HS-5 (cell line): ENCODE measurements at regions not wholly inside any gene's neighbourhood (a gene's known extent, or its start where the extent isn't known, plus 50 kb on each side); places are given as distances from the start of the nearest gene placed in this dataset.
"Not testable (repeated sequence)": the region's sequence is repeated elsewhere in the genome, so short reads cannot be mapped to it uniquely, and the experiment has no call there.

ENCODE experiments used
- DNase-seq: peaks from one replicate; pipeline ENCODE4 v3.0.0-alpha.2; 2012; ENCODE audit warnings: low read depth

DNA sequence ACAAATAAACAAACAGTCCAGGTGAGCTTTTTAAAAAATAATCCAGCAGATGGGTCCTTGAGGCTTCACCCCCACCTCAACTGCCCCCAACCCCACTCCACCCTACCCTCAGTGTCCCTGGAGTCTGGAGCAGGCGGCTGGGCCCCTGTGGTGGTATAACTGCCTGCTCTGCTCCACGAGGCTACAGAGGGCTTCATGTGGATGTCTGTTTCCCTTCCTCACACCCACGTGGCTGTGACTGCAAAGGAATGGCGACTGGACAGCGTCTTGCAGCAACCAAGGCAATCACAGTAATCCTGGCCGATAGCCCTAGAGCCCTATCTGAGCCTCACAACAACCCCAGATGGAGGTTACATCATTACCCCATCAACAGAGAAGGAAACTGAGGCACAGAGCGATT is 76.5 kb downstream of the SLC2A10 start:
- DNase-seq = no peak

DNA sequence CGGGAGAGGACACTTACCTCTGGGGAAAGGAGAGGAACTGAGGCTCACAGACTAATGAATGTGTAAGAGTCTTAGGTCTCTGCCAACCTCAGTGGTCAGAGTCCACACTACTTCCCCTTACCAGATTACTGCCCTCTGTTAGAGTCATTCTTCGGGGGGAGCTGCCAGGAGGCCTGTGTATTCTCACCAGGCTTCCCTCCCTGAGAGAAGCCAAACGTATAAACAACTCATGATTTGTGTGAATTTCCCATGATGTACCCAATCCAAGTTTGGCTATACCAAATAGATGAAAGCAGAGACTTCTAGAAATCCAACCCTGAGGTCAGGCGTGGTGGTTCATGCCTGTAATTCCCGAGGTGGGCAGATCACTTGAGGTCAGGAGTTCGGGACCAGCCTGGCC is 77.1 kb downstream of the SLC2A10 start:
- DNase-seq = no peak

DNA sequence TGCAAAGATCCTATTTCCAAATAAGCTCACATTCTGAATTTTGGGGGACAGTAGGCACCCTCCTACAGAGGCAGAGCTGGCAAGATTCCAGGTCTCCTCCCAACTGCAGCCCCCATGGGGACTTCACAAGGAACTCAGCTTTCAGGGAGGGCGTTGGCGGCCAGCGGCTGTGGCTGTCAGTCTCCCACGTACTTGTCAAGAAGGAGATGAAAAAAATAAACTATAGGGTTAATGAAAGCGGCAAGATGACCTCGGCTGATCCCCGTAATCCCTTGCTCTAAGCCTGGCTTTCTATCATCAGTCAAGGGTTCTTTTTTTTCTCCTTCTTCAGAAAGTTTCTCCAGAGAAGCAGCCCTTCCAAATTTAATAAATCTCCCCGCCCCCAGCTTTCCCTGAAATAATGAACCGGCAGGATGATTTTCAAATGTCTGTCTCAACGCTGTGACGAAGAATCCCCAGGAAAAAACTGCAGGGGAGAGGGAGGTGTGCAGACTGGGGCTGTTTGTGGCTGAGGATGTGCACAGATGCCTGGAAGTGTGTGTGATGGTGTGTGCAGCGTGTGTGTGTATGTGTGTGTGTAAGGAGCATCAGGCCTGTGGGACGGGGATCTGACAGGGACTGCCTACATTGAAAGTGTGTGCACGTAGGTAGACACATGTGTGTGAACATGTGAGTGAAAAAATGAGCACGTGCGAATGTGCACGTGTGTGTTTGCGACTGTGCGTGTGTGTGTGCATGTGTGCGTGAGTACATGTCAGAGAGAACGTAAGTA is 78.7 kb downstream of the SLC2A10 start:
- DNase-seq = no peak

DNA sequence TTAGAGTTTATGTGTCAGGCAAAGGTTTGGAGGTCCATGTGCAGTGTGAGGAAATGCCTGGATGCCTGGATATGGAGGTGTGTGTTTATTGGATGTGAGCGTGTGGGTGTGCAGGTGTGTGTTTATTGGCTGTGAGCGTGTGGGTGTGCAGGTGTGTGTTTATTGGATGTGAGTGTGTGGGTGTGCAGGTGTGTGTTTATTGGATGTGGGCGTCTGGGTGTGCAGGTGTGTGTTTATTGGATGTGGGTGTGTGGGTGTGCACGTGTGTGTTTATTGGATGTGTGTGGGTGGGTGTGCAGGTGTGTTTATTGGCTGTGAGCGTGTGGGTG is 79.3 kb downstream of the SLC2A10 start:
- DNase-seq = not testable (repeated sequence)

DNA sequence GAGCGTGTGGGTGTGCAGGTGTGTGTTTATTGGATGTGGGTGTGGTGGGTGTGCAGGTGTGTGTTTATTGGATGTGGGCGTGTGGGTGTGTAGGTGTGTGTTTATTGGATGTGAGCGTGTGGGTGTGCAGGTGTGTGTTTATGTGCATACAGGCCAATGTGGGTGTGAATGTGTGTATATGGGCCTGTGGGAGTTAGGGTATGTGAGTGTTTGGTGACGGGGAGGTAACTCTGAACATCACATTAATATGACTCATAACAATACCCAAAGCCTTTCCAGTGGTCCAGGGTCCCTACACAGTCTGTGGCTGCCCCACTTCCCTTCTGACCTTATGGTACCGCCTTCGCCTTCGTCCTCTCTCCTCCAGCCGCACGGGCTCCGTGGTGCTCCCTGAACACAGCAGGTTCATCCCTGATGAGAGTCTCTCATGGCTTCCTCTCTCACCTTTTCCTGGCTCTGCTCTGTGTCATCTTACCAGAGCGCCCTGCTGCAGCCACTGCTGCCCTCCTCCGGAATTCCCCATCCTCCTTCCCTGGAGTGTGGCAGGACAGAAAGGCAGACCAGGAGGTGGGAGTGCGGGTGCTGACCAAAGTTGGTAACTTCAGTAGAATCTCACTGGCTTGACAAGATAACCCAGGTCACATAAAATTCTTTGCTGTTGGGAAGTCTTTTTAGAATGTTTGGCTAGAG is 80.0 kb downstream of the SLC2A10 start:
- no peak for DNase-seq

DNA sequence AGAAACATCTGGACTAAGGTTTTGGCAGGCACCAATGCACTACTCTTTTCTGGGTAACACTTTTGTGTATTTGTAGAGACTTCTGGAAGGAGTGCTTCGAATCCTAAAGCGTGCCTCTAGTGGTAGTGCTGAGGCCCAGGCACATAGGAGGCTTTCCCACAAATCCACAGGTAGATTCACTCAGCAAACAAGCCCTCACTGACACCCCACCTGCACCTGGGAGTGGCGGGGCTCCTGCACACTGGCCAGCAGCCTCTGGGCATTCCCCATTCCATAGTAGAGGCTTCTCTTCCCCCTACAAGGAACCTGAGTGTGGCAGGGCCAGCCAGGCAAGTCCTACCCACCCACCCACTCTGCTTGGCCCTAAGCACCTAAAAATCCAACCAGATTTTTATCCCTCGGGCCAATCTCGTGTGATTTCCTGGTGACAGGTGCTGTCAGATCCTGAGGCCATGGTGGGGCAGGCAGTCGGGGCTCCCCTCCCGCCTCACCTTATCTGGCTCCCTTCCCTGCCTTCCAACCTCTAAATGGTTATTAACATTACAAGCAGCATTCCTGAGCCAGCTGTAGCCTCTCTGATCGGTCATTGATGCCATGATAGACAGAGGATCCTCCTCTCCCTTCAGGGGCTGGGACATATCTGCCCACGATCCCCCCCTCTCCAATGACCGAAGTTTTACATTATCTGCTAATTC is 82.4 kb downstream of the SLC2A10 start:
- no peak for DNase-seq

DNA sequence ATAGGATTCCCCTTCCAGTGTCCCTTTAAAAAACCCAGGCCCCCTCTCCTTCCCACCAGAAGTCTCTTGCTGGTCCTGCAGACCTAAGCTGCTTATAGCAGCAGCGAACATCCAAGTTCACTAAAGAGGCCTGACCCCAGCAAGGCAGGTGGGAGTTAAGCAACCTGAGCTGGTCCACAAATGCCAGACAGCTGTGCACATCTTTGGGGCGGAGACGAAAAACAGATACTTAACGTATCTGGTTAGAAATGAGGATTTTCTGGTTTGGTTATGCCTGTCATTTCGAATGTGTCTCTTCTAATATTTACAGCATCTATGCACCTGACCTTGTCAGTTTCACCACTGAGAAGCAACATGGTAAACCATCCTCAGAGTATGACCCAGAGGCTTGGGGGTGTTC is 87.8 kb downstream of the SLC2A10 start:
- no peak for DNase-seq

DNA sequence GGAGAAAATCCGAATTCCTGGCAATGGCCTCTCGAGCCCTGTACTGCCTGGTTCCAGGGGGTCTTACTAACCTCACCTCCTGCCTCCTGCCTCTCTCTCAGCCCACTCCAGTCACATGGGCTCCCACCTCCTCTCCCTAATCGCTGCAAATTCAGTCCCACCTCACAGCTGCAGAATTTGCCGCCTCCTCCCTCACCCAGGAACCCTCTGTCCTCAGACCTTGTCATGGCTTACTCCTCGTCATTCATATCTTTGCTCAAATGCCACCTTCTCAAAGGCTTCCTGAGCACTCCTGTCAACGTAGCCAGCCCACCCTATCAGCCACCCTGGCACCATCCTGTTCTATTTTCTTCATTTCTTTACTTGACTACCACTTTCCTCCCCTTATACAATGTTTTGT is 89.0 kb downstream of the SLC2A10 start:
- no peak for DNase-seq

DNA sequence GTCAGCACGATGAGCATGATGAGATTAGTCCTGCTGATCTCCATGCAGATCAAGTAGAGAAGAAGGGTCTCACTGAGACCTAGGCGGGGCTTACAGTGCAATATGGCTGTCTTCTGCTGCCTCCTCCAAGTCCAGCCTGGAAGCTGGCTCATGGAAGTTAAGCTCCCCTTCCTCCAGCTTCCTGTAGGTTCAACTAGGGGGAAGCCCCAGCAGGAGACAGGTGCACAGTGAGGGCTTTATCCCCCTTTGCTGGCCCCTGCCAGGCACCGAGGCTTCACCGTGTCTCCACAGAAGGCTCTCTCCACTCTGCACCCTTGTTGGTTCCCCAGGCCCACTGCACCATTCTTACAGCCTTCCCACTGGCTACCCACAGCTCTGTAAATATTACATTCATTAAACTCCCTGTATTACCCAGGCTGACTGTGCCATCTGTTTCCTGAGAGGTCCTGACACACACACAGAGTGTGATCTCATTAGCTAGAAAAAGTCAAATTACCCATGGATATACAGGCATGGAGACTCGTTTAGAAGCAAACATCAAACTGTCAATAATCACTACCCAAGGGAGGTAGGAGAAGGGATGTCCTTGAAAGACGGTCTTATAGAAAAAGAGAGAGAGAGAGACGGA is 90.4 kb downstream of the SLC2A10 start:
- no peak for DNase-seq

DNA sequence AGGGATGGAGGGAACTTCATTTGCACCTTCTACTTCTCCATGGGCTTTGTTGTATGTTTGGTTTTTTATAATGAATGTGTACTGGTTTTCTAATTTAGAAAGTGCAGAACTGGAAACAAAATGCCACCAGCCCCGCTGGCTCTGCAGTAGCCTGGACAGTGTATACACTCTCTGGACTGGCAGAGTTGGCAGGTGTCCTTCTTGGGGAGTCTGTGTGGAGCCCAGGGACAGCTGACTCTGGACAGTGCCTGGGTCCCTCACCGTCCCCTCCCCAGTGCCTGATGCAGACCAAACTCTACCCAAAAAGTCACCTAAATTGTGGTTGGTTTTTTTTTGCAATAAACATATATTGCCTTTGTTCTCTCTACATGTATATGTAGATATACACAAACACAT is 91.0 kb downstream of the SLC2A10 start:
- DNase-seq = no peak

DNA sequence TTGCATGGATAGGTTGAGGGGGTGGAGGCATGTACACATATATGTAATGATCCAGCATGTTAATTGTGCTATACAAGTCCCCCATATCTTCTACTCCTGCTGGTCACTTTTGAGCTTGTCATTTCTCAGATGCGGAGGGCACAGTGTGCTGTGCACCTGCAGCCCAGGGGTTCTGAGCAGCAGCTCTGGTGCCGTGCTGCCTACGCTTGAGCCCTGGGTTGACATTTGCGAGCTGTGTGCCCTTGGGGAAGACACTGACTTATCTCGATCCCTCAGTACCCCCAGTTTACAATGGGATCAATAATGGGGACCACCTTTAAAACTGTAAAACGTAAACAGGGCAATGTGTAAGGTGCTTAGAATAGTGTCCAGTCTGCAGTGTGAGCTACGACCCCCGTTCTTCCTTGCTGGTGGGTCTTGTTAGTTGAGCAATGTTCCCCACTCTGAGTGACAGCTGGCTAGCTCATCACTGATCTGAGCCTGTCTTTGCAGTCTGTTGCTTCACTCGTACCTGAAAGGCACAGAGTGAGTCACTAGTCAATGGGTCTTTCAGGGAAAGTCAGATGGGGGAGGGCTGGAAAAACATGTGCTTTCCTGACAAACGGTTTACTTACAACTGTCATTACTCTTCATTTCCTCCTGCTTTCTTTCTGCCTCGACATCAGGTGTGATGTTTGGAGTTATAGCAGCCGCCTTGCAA is 91.7 kb downstream of the SLC2A10 start:
- DNase-seq = no peak

DNA sequence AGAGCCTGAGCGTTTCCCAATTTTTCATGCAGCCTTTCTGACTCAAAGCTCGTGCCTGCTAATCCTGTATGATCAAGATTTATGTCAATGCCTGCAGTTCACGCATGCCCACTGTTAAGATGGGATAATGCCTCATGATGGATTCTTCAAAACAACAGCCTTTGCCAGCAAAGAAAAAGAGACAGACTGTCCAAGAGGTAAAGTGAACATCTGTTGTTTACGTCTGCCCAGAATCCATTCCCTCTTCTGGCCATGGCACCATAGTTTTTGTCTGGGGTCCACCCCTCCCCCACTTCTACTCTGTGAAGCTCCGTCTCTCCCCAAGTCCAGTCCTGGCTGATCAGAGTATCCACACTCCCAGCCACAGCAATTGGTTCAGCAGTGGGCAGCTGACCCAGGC is 91.9 kb upstream of the EYA2 start:
- DNase-seq = no peak

DNA sequence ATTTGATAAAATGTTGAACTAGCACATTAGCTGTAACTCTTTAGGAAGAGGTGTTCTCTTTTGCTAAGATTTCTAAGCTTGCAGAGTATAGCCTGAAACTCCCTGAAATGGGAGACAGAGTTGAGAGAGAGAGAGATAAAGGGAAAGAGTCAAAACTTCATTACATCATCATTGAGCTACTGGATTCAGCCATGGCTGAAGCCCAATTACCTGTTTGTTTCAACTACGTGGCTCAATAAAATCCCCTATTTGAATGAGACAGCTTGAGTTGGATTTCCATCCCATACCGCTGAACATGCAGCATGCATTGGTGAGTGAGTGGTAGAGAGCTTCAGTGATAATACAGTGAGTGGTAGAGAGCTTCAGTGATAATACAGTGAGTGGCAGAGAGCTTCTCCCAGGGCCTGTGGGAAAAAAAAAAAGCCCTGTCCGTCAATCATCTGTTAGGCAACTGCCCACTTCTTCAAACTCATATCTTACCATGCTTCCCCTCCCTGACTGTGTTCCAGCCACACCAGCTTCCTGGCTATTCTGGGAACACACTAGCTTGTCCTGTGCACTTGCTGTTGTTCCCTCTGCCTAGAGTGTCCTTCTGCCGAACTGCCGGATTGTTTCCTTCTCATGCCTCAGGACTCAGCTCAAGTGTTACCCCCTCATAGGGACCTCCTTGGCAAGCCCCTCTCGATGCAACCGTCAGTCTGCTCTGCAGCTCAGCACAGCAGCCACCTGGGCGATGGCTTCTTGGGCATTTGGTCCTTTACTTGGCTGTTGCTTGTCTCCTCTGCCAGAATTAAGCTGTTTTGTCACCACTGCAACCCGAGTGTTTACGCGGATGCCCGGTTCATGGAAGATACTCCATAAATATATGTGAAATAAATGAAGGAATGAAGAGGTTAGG is 91.3 kb upstream of the EYA2 start:
- no peak for DNase-seq

DNA sequence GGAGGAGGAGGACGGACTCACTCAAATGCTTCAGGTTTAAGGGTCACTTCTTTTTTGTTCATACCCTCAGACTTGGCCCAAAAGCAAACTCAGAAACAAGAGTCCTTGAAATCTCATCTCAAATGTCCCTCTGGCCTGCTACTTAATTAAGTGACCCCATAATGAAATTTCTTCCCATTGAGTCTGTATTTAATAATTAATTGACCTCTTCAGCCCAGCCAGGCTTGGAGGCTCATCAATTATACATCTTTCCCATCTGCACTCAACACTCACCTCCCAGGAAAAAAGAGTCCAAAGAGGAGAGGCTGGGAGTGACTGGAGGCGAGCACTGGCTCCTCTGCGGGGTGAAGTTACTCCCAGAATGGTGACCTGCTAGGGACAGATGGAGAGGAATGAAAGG is 90.5 kb upstream of the EYA2 start:
- no peak for DNase-seq

DNA sequence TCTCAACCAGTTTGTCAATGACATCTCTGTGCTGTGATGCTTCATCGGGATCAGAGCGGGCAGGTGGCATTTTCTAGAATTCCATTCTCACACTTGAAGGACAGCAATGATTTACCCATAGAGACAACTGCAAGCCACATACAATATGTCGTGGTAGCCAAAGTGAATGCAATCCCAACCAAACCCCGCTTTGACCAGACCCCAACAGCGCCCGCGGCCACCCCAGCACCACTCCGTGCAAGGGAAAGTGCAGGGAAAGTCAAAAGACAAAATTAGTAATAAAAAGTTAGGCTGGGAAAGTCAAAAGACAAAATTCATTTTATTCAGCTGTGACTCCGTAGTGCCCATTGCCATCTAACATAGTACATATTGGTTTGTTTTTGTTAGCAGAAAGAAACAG is 88.8 kb upstream of the EYA2 start:
- DNase-seq = no peak

DNA sequence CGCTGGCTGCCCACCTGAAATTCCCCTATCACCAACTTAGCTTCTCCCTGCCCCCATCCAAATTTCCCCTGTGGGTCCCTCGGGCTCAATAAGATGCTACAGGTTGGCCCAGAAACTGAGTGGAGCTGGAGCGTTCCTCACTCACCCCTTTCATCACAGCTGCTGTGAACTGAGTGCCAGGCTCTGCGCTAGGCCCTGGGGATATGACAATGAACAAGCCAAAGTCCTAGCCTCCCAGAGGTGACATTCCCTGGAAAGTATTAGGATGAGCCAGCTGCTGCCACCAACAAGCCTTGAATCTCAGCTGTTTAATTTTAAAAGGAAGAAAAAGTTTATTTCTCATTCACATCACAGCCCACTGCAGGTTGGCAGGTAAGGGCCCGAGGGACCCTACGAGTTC is 86.6 kb upstream of the EYA2 start:
- DNase-seq = no peak

DNA sequence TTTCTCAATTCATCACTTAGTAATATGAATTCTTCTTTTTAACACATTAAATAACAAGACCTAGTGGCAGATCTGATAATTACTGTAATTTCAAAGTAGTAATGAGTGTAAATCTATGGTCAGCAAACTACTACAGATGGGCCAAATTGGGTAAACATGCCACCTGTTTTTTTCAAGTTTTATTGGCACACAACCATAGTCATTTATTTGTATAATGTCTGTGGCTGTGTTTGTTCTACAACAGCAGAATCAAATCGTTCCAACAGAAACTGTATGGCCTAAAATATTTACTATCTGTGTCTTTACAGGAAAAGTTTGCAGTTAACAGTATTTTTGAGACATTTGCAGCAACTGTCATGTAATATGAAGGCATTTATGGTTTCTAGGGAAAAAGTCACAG is 86.1 kb upstream of the EYA2 start:
- no peak for DNase-seq

DNA sequence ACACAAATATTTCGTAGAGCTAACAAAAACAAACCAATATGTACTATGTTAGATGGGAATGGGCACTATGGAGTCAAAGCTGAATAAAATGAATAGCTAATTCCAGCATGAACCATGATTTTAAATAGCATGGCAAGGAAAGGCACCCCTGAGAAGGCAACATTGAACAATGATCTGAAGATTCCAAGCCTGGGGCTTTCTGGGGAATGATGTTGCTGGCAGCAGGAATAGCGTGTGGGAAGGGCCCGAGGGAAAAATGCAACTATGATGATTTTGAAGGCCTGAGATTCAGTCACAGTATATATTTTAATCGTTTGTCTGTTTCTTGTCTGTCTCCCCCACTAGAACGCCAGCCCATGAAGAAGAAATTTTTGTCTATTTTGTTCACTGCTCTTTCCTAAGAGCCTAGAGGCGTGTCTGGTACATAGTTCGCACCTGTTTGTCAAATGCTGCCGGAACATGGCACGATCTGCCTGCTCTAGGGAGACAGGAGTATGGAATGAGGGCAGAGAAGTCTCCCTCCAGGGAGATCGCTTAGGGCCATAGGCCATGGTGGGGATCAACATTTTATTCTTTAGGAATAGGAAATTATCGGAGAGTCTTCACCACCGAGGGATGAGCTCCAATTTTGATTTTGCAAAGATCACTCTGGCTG is 84.8 kb upstream of the EYA2 start:
- DNase-seq = no peak

DNA sequence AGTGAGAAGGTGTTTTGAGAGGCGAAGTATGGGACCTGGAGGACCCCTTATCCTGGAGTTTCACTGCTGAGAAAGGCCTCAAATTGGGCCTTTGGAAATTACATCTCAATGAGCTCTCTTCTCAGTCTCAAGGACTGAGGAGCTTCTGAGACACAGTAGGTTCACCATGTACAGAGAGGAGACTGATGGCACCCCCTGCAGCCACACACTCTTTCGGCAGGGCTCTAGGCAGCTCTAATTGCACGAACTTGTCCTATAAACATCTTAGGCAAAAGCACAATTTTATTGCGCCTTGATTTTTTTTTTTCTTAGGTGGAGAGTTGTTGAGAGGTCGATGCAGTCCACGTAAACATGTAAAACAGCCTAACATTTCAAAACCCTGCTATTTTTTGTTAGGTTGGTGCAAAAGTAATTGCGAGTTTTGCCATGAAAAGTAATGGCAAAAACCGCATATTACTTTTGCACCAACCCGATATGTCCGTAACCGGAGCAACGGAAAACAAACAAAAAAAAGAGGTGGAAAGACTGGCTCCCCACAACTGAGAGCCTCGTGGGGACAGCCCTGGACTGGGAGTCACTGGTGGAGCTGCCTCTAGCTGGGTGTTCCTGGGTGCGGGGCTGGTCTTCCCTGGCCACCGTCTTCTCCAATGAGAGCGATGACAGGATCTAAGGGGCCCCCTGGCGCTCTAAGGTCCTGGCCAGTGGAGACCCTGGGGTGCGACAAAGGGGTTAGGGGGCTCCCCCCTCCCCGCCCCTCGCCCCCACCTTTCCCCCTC is 84.0 kb upstream of the EYA2 start:
- no peak for DNase-seq
